ENCODE measurements at regions not wholly inside any gene's neighbourhood (a gene's known extent, or its start where the extent isn't known, plus 50 kb on each side); places are given as distances from the start of the nearest gene placed in this dataset.

DNA sequence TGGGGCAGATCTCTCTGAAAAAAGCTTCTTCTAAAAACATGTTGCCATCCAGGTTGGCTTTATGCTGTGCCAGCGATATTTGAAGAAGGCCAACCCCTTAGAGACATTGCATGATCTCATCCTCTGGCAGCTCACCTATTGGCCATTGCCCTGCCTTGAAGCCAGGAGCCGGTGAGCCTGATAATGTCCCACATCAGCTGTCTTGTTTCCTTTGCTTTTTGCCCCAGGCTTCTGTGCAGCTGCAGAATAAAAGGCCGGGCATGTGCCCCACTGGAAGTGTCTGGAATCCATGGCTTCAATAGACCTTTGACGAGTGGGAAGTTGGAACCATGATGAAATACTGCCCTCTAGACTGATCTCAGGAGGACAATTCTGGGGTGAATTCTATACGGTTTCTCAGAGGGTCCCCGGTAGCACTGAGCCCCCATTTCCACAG, 523.5 kb upstream of the ZEB2 start:
- Mint-ChIP-seq H3K9me3 (ENCODE audit: unreplicated experiment) (no peaks in the 10 kb centered on the region), H3K4me3 (ENCODE audit: unreplicated experiment) (no peak overlapping the region), H3K27me3 (ENCODE audit: low read depth, unreplicated experiment) (no peaks in the 10 kb centered on the region), H3K27ac (ENCODE audit: unreplicated experiment) (no peak overlapping the region), H3K36me3 (ENCODE audit: low read depth, unreplicated experiment) (no peaks in the 10 kb centered on the region), H3K4me1 (ENCODE audit: low read depth, unreplicated experiment) (no peaks in the 10 kb centered on the region)
- Histone ChIP-seq H3K27ac (ENCODE audit: low read depth, low read length) (no peak overlapping the region), H3K4me3 (ENCODE audit: insufficient read depth, low read depth, low read length) (no peak overlapping the region), H3K79me2 (ENCODE audit: insufficient read depth, low read length) (no peaks in the 10 kb centered on the region), H2AFZ (ENCODE audit: low read depth, low read length) (no peak overlapping the region), H3K9ac (ENCODE audit: low read length) (no peak overlapping the region), H3K4me1 (ENCODE audit: insufficient read depth, low read length) (no peaks in the 10 kb centered on the region), H4K20me1 (ENCODE audit: insufficient read depth, low read length) (no peaks in the 10 kb centered on the region), H3K36me3 (ENCODE audit: insufficient read depth, low read length) (no peaks in the 10 kb centered on the region), H3K27me3 (ENCODE audit: insufficient read depth, low read length) (no peaks in the 10 kb centered on the region), H3K4me2 (ENCODE audit: low read length) (no peak overlapping the region), H3K9me3 (ENCODE audit: insufficient read depth, low read depth, low read length) (no peaks in the 10 kb centered on the region)
- TF ChIP-seq, protein P1, sequence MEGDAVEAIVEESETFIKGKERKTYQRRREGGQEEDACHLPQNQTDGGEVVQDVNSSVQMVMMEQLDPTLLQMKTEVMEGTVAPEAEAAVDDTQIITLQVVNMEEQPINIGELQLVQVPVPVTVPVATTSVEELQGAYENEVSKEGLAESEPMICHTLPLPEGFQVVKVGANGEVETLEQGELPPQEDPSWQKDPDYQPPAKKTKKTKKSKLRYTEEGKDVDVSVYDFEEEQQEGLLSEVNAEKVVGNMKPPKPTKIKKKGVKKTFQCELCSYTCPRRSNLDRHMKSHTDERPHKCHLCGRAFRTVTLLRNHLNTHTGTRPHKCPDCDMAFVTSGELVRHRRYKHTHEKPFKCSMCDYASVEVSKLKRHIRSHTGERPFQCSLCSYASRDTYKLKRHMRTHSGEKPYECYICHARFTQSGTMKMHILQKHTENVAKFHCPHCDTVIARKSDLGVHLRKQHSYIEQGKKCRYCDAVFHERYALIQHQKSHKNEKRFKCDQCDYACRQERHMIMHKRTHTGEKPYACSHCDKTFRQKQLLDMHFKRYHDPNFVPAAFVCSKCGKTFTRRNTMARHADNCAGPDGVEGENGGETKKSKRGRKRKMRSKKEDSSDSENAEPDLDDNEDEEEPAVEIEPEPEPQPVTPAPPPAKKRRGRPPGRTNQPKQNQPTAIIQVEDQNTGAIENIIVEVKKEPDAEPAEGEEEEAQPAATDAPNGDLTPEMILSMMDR (IDR thresholded peaks at IDR 0.05; ENCODE audit: insufficient read depth, low read depth, low read length), result no peak
- no peak for TF ChIP-seq EZH2 (IDR thresholded peaks at IDR 0.05; ENCODE audit: insufficient read depth, low read length)
- FAIRE-seq (no peak), DNase-seq (ENCODE audit: low read depth) (no peak)

DNA sequence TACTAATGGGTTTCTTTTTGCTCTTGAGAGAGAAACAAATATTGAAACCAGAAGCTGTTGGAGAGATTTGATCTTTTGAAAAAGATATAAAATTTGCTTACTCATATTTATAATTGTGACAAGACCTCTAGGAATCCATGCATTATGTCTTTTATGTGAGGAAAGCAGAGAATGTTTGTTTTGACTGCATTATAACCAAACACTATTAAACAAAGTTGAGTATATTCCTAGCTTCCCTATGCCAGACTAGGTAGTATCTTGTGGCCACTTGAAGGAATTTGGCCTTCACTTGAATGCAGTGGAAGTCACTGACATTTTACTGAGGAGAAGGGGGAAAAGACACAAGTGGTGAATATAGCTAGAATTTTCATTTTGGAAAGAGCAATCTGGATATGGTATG, 521.8 kb upstream of the ZEB2 start:
- Mint-ChIP-seq H3K36me3 (ENCODE audit: low read depth, unreplicated experiment) (no peaks in the 10 kb centered on the region), H3K27me3 (ENCODE audit: low read depth, unreplicated experiment) (no peaks in the 10 kb centered on the region), H3K27ac (ENCODE audit: unreplicated experiment) (no peak overlapping the region), H3K4me1 (ENCODE audit: low read depth, unreplicated experiment) (peaks cover 3% of the 10 kb centered on the region), H3K9me3 (ENCODE audit: unreplicated experiment) (no peaks in the 10 kb centered on the region), H3K4me3 (ENCODE audit: unreplicated experiment) (no peak overlapping the region)
- H3K4me2 ChIP-seq (ENCODE audit: low read length), result no peak overlapping the region
- H4K20me1 ChIP-seq (ENCODE audit: insufficient read depth, low read length), result no peaks in the 10 kb centered on the region
- no peak for FAIRE-seq
- TF ChIP-seq EZH2 (IDR thresholded peaks at IDR 0.05; ENCODE audit: insufficient read depth, low read length), result no peak
- TF ChIP-seq, protein P1 (IDR thresholded peaks at IDR 0.05; ENCODE audit: insufficient read depth, low read depth, low read length), result no peak
- no peak for DNase-seq (ENCODE audit: low read depth)
- no peaks in the 10 kb centered on the region for H3K79me2 ChIP-seq (ENCODE audit: insufficient read depth, low read length)
- H3K36me3 ChIP-seq (ENCODE audit: insufficient read depth, low read length), result no peaks in the 10 kb centered on the region
- no peaks in the 10 kb centered on the region for H3K27me3 ChIP-seq (ENCODE audit: insufficient read depth, low read length)
- no peaks in the 10 kb centered on the region for H3K4me1 ChIP-seq (ENCODE audit: insufficient read depth, low read length)
- no peak overlapping the region for H3K27ac ChIP-seq (ENCODE audit: low read depth, low read length)
- no peaks in the 10 kb centered on the region for H3K9me3 ChIP-seq (ENCODE audit: insufficient read depth, low read depth, low read length)
- no peak overlapping the region for H3K9ac ChIP-seq (ENCODE audit: low read length)
- no peak overlapping the region for H2AFZ ChIP-seq (ENCODE audit: low read depth, low read length)
- no peak overlapping the region for H3K4me3 ChIP-seq (ENCODE audit: insufficient read depth, low read depth, low read length)

DNA sequence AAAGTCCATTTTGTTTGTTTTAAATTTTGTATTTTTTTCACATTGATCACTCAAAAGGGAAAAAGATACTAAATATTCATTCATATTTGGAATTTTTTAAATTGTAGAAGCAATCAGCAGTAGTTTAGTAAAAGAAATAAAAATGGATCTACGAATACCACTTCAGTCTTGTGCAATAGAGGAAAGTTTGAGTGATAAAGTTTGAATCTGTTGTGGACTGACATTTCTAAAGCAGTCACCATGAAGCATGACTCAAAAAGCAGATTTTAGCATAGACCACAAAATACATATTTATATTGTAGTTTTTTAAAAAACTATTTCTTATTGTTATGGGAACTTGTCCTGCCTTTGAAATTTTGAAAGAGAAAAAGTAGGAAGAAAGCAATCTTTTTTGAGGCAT, 520.5 kb upstream of the ZEB2 start:
- Mint-ChIP-seq H3K36me3 (ENCODE audit: low read depth, unreplicated experiment) (no peaks in the 10 kb centered on the region), H3K4me3 (ENCODE audit: unreplicated experiment) (no peak overlapping the region), H3K9me3 (ENCODE audit: unreplicated experiment) (no peaks in the 10 kb centered on the region), H3K4me1 (ENCODE audit: low read depth, unreplicated experiment) (peaks cover 5% of the 10 kb centered on the region), H3K27me3 (ENCODE audit: low read depth, unreplicated experiment) (no peaks in the 10 kb centered on the region), H3K27ac (ENCODE audit: unreplicated experiment) (no peak overlapping the region)
- Histone ChIP-seq H3K27ac (ENCODE audit: low read depth, low read length) (no peak overlapping the region), H3K4me3 (ENCODE audit: insufficient read depth, low read depth, low read length) (no peak overlapping the region), H2AFZ (ENCODE audit: low read depth, low read length) (no peak overlapping the region), H3K9ac (ENCODE audit: low read length) (no peak overlapping the region), H3K4me1 (ENCODE audit: insufficient read depth, low read length) (no peaks in the 10 kb centered on the region), H3K79me2 (ENCODE audit: insufficient read depth, low read length) (no peaks in the 10 kb centered on the region), H4K20me1 (ENCODE audit: insufficient read depth, low read length) (no peaks in the 10 kb centered on the region), H3K9me3 (ENCODE audit: insufficient read depth, low read depth, low read length) (no peaks in the 10 kb centered on the region), H3K4me2 (ENCODE audit: low read length) (no peak overlapping the region), H3K36me3 (ENCODE audit: insufficient read depth, low read length) (no peaks in the 10 kb centered on the region), H3K27me3 (ENCODE audit: insufficient read depth, low read length) (no peaks in the 10 kb centered on the region)
- TF ChIP-seq, protein P1 (IDR thresholded peaks at IDR 0.05; ENCODE audit: insufficient read depth, low read depth, low read length), result no peak
- no peak for TF ChIP-seq EZH2 (IDR thresholded peaks at IDR 0.05; ENCODE audit: insufficient read depth, low read length)
- DNase-seq (ENCODE audit: low read depth) (no peak), FAIRE-seq (no peak)

All from astrocyte (in vitro differentiated cells and primary cell).